Spleen (tissue), 7 donors: ENCODE measurements at regions not wholly inside any gene's neighbourhood (a gene's known extent, or its start where the extent isn't known, plus 50 kb on each side); places are given as distances from the start of the nearest gene placed in this dataset.

Source experiments
- POLR2AphosphoS5 ChIP-seq, 3 donors: sonication (generic); formaldehyde crosslinking; IDR thresholded peaks; one replicate each; pipeline ENCODE4 v1.5.1; 2017; ENCODE audit warnings: antibody characterized with exemption in 3 of 3
- TF ChIP-seq, protein P1 (sequence below), 11 experiments: fragments of 200-600 bp in 7 of 11; fragments of 450-650 bp in 4 of 11; sonication (generic) in 4 of 11; IDR thresholded peaks in 8 of 11; conservative IDR thresholded peaks in 3 of 11; 1 replicate in 7 of 11; 2 replicates in 4 of 11; pipeline versions ENCODE4 v1.4.0 to v1.8.0; 2016 to 2021; ENCODE audit warnings: antibody characterized with exemption in 11 of 11, inconsistent platforms in 4 of 11, mild to moderate bottlenecking in 1 of 11
- donor health status: DM: no; HTN: no; CAD: no; lungs with moderate emphysema.
- donor health status: DM: no; HTN: no; CAD: no.
- donor health status: DM: no; HTN: no; CAD: no.

DNA sequence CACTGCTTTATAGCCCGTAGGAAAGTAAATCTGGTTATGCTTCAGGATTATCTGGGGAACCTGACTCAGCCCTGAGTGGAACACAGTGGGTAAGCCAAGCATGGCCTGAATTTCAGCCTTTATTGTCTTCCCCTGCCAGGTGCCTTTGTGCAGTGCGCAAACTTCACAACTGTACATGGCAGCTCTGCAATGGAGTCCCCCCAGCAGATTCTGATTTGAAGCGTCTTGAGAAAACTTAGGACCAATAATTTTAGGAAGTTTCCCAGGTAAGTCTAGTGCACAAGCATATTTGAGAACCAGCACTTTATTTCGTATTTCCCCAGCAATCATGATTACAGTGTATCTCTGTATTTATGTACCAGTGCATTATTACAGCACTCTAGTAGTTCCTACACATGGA is 112.1 kb upstream of the ARL4C start:
- TF ChIP-seq, protein P1, sequence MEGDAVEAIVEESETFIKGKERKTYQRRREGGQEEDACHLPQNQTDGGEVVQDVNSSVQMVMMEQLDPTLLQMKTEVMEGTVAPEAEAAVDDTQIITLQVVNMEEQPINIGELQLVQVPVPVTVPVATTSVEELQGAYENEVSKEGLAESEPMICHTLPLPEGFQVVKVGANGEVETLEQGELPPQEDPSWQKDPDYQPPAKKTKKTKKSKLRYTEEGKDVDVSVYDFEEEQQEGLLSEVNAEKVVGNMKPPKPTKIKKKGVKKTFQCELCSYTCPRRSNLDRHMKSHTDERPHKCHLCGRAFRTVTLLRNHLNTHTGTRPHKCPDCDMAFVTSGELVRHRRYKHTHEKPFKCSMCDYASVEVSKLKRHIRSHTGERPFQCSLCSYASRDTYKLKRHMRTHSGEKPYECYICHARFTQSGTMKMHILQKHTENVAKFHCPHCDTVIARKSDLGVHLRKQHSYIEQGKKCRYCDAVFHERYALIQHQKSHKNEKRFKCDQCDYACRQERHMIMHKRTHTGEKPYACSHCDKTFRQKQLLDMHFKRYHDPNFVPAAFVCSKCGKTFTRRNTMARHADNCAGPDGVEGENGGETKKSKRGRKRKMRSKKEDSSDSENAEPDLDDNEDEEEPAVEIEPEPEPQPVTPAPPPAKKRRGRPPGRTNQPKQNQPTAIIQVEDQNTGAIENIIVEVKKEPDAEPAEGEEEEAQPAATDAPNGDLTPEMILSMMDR (IDR thresholded peaks at IDR 0.05 in 8 of 11, conservative IDR thresholded peaks at IDR 0.05 in 3 of 11) = no peak
- TF ChIP-seq POLR2AphosphoS5 (IDR thresholded peaks at IDR 0.05) = no peak
